ENCODE measurements at regions not wholly inside any gene's neighbourhood (a gene's known extent, or its start where the extent isn't known, plus 50 kb on each side); places are given as distances from the start of the nearest gene placed in this dataset.
A peak's percentile ranks its signal among the peaks of the same experiment; 100 is the strongest.

- ATAC-seq, result peak; percentile 24; the same call in 1 of the 3 replicates
- ChIA-PET RAD21 (ENCODE audit: unreplicated experiment) (interaction anchor here (1.5 kb wide), 1 partner anchor 22 kb away, joined by 3 read pairs; no protein-coding TSS in a partner anchor), POLR2A (interaction anchor here (1.0 kb wide), 1 partner anchor 14 kb away, joined by 3 read pairs; no protein-coding TSS in a partner anchor), SMC1A (ENCODE audit: uncharacterized antibody, unreplicated experiment) (interaction anchor here (0.7 to 1.5 kb wide), 9 partner anchors 9 to 117 kb away, joined by 3 to 6 read pairs (median 4); no protein-coding TSS in a partner anchor), CTCF (interaction anchor here (0.9 to 1.0 kb wide), 2 partner anchors 11 to 19 kb away, joined by 3 to 4 read pairs; no protein-coding TSS in a partner anchor)
- intact Hi-C loops (cut with micrococcal nuclease; ENCODE audit: unreplicated experiment), result no loop called here
- no peak for DNase-seq (ENCODE audit: low read depth, low spot score)
- peaks cover 8% of the 10 kb centered on the region; the same call in 1 of the 2 replicates for H3K4me1 ChIP-seq (ENCODE audit: control insufficient read depth, insufficient read depth, low read length)
- H3K9me3 ChIP-seq (replicated peaks; ENCODE audit: control insufficient read depth, insufficient read depth, low read length), result peaks cover 5% of the 10 kb centered on the region; the same call in 2 of the 3 replicates
- H3K27ac ChIP-seq (ENCODE audit: control insufficient read depth, insufficient read depth), result no peak overlapping the region
- H3K9ac ChIP-seq (ENCODE audit: control insufficient read depth, insufficient read depth, low read length), result no peak overlapping the region
- H3K79me2 ChIP-seq (ENCODE audit: control insufficient read depth, insufficient read depth, low read length), result no peaks in the 10 kb centered on the region
- WGBS (ENCODE audit: insufficient coverage, insufficient replicate concordance, low lambda C conversion rate, missing lambda C conversion rate), result 38% methylated on average over 1 of the region's 1 CpG
- H3K4me3 ChIP-seq, result no peak overlapping the region
- BruUV-seq (replicated peaks), result no TSS peak
- H2AFZ ChIP-seq (ENCODE audit: control insufficient read depth, low read depth, low read length), result no peak overlapping the region
- no peaks in the 10 kb centered on the region for H4K20me1 ChIP-seq (ENCODE audit: control insufficient read depth, insufficient read depth)
- no peak for TF ChIP-seq STAT3 (IDR thresholded peaks at IDR 0.05; ENCODE audit: low read depth, low read length)
- peak; percentile 14; the same call in 1 of the 2 replicates for TF ChIP-seq SPI1 (IDR thresholded peaks at IDR 0.05; ENCODE audit: borderline replicate concordance, insufficient read depth, low read depth, low read length)
- no peak for TF ChIP-seq ZBTB40 (IDR thresholded peaks at IDR 0.05; ENCODE audit: borderline replicate concordance)
- TF ChIP-seq ZZZ3 (IDR thresholded peaks at IDR 0.05; ENCODE audit: control insufficient read depth, insufficient read length, low read depth), result no peak
- no peak for TF ChIP-seq KLF5 (IDR thresholded peaks at IDR 0.05; ENCODE audit: partially characterized antibody)
- no peak overlapping the region for H3K4me2 ChIP-seq (ENCODE audit: control insufficient read depth, insufficient read depth)
- no peaks in the 10 kb centered on the region for H3K27me3 ChIP-seq (replicated peaks in 1 of 2; ENCODE audit: control insufficient read depth in 2 of 2, insufficient read depth in 2 of 2, low read length in 1 of 2)
- H3K36me3 ChIP-seq (ENCODE audit: control insufficient read depth in 2 of 2, insufficient read depth in 2 of 2, low read length in 1 of 2), result no peaks in the 10 kb centered on the region
- no peak for FAIRE-seq
- in situ Hi-C loops (cut with MboI), result no loop called here
Measured at GRCh38 chr3:102016417-102016816, 167.1 kb downstream of the NFKBIZ start.
